COLO829 (cell line): ENCODE measurements at regions not wholly inside any gene's neighbourhood (a gene's known extent, or its start where the extent isn't known, plus 50 kb on each side); places are given as distances from the start of the nearest gene placed in this dataset.

ENCODE experiments used
- DNase-seq: peaks from one replicate; pipeline ENCODE4 v3.0.0; 2012; ENCODE audit warnings: low spot score

GRCh38 chr20:39698752-39699151, 736.6 kb downstream of the DHX35 start:
- DNase-seq: no peak

- DNase-seq: no peak
Measured at GRCh38 chr20:39691151-39691862, 729.2 kb downstream of the DHX35 start.

- peak; percentile 34 for DNase-seq
Measured at GRCh38 chr20:39676857-39677391, 714.8 kb downstream of the DHX35 start.

- DNase-seq: no peak
Measured at GRCh38 chr20:39676241-39676640, 714.1 kb downstream of the DHX35 start.

- DNase-seq: no peak
Measured at GRCh38 chr20:39674842-39675241, 712.7 kb downstream of the DHX35 start.

- DNase-seq: no peak
Measured at GRCh38 chr20:39670988-39671387, 708.8 kb downstream of the DHX35 start.

GRCh38 chr20:39669659-39670058, 707.5 kb downstream of the DHX35 start:
- DNase-seq: no peak

- DNase-seq: no peak
Measured at GRCh38 chr20:39668038-39668437, 705.9 kb downstream of the DHX35 start.

- no peak for DNase-seq
Measured at GRCh38 chr20:39661833-39662232, 699.7 kb downstream of the DHX35 start.

GRCh38 chr20:39660965-39661364, 698.8 kb downstream of the DHX35 start:
- DNase-seq: no peak

- DNase-seq: no peak
Measured at GRCh38 chr20:39660226-39660625, 698.1 kb downstream of the DHX35 start.

- no peak for DNase-seq
Measured at GRCh38 chr20:39658662-39659409, 696.7 kb downstream of the DHX35 start.

GRCh38 chr20:39654171-39654570, 692.0 kb downstream of the DHX35 start:
- DNase-seq: no peak

- DNase-seq: no peak
Measured at GRCh38 chr20:39651645-39652325, 689.6 kb downstream of the DHX35 start.

- DNase-seq: no peak
Measured at GRCh38 chr20:39646874-39647413, 684.8 kb downstream of the DHX35 start.

GRCh38 chr20:39645131-39645530, 683.0 kb downstream of the DHX35 start:
- DNase-seq: no peak

GRCh38 chr20:39643292-39643691, 681.1 kb downstream of the DHX35 start:
- DNase-seq: no peak

- no peak for DNase-seq
Measured at GRCh38 chr20:39641423-39641822, 679.3 kb downstream of the DHX35 start.

- DNase-seq: no peak
Measured at GRCh38 chr20:39640147-39640546, 678.0 kb downstream of the DHX35 start.

- DNase-seq: no peak
Measured at GRCh38 chr20:39638731-39639130, 676.6 kb downstream of the DHX35 start.

GRCh38 chr20:39633689-39634088, 671.5 kb downstream of the DHX35 start:
- no peak for DNase-seq

- DNase-seq: no peak
Measured at GRCh38 chr20:39632757-39633156, 670.6 kb downstream of the DHX35 start.

GRCh38 chr20:39632176-39632575, 670.0 kb downstream of the DHX35 start:
- DNase-seq: no peak
